ENCODE measurements at regions not wholly inside any gene's neighbourhood (a gene's known extent, or its start where the extent isn't known, plus 50 kb on each side); places are given as distances from the start of the nearest gene placed in this dataset.

- Histone ChIP-seq H3K4me3 (replicated peaks in 1 of 3) (no peak overlapping the region), H3K4me1 (peaks cover 0 to 6% of the 10 kb centered on the region in 2 donors), H3K36me3 (no peaks in the 10 kb centered on the region), H3K27me3 (no peaks in the 10 kb centered on the region), H3K9me3 (no peaks in the 10 kb centered on the region), H3K27ac (peak overlapping the region in 1 of 3 donors; percentile 7)
- TF ChIP-seq, protein P1, sequence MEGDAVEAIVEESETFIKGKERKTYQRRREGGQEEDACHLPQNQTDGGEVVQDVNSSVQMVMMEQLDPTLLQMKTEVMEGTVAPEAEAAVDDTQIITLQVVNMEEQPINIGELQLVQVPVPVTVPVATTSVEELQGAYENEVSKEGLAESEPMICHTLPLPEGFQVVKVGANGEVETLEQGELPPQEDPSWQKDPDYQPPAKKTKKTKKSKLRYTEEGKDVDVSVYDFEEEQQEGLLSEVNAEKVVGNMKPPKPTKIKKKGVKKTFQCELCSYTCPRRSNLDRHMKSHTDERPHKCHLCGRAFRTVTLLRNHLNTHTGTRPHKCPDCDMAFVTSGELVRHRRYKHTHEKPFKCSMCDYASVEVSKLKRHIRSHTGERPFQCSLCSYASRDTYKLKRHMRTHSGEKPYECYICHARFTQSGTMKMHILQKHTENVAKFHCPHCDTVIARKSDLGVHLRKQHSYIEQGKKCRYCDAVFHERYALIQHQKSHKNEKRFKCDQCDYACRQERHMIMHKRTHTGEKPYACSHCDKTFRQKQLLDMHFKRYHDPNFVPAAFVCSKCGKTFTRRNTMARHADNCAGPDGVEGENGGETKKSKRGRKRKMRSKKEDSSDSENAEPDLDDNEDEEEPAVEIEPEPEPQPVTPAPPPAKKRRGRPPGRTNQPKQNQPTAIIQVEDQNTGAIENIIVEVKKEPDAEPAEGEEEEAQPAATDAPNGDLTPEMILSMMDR (IDR thresholded peaks at IDR 0.05), result no peak
- TF ChIP-seq POLR2A (IDR thresholded peaks at IDR 0.05), result peak in 1 of 2 donors; percentile 12
- DNase-seq, result peak; percentile 77 to 83
- WGBS, 2 donors, result 94 to 96% methylated on average over 7 of the region's 7 CpGs
- intact Hi-C loops (cut with DNase I), result no loop called here
Measured at GRCh38 chr12:114904254-114905003, 220.5 kb upstream of the TBX3 start.

DNA sequence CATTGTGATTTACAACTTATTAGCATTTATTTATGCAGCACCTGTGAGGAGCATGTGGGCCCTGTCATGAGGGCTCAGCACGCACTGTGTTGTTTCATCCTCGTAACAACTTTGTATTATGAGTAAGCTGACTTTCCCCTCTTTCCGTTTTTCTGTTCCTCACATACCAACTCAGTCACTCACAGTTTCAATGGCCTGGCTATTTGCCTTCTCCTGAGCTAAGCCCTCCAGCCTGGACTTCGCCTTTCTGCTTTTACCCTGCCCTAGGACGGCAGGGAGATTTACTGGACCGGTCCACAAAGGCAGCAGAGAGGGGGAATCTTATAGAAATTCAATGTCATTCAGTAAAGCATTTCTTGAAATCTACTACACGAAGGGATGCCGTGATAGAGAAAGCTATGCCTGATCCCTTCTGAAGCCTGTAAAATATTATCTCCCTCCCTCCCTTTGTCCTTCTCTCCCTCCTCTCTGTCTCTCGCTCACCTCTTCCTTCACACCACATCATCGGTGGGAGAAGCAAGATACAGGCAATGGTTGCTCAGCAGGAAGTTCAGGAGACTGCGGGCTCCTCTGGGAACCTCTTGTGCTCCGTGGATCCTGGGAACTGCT is 219.2 kb upstream of the TBX3 start:
- no peak for DNase-seq
- no peak overlapping the region for H3K27ac ChIP-seq
- 76 to 77% methylated on average over 12 of the region's 12 CpGs for WGBS, 2 donors
- no peaks in the 10 kb centered on the region for H3K36me3 ChIP-seq
- H3K4me3 ChIP-seq (replicated peaks in 1 of 3), result no peak overlapping the region
- intact Hi-C loops (cut with DNase I), result no loop called here
- H3K9me3 ChIP-seq, result no peaks in the 10 kb centered on the region
- peaks cover 0 to 6% of the 10 kb centered on the region in 2 donors for H3K4me1 ChIP-seq
- no peaks in the 10 kb centered on the region for H3K27me3 ChIP-seq
- TF ChIP-seq POLR2A (IDR thresholded peaks at IDR 0.05), result no peak
- TF ChIP-seq, protein P1 (IDR thresholded peaks at IDR 0.05), result no peak

GRCh38 chr12:114902665-114903064 is 218.7 kb upstream of the TBX3 start:
- DNase-seq, result no peak
- WGBS, 2 donors, result 79 to 83% methylated on average over 5 of the region's 5 CpGs
- Histone ChIP-seq H3K27ac (no peak overlapping the region), H3K4me1 (peaks cover 0 to 6% of the 10 kb centered on the region in 2 donors), H3K36me3 (no peaks in the 10 kb centered on the region), H3K9me3 (no peaks in the 10 kb centered on the region), H3K4me3 (replicated peaks in 1 of 3) (no peak overlapping the region), H3K27me3 (no peaks in the 10 kb centered on the region)
- intact Hi-C loops (cut with DNase I), result no loop called here
- TF ChIP-seq, protein P1 (IDR thresholded peaks at IDR 0.05), result no peak
- TF ChIP-seq POLR2A (IDR thresholded peaks at IDR 0.05), result no peak

- H3K4me3 ChIP-seq (replicated peaks in 1 of 3), result no peak overlapping the region
- no peaks in the 10 kb centered on the region for H3K36me3 ChIP-seq
- H3K4me1 ChIP-seq, result peaks cover 0 to 6% of the 10 kb centered on the region in 2 donors
- intact Hi-C loops (cut with DNase I), result no loop called here
- whole genome bisulfite sequencing, 2 donors, result 79 to 88% methylated on average over 4 of the region's 4 CpGs
- H3K27ac ChIP-seq, result no peak overlapping the region
- H3K27me3 ChIP-seq, result no peaks in the 10 kb centered on the region
- H3K9me3 ChIP-seq, result no peaks in the 10 kb centered on the region
- no peak for DNase-seq
- no peak for TF ChIP-seq POLR2A (IDR thresholded peaks at IDR 0.05)
- TF ChIP-seq, protein P1 (IDR thresholded peaks at IDR 0.05), result no peak
Measured at GRCh38 chr12:114901316-114901715, 217.3 kb upstream of the TBX3 start.

DNA sequence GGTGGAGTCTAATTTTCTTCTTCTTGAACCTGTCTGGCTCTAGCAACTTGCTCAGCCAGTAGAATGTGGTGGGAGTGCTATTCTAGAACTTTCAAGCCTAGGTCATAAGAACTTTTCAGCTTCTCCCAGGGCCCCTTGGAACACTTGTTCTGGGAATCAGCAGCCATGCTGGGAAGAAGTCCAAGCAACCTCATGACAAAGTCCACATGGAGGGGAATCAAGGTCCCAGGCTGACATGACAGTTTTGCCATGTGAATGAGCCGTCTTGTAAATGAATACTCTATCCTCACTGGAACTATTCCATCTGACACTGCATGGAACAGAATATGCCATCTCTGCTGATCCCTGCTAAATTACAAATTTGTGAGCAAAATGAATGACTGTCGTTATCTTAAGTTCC is 214.2 kb upstream of the TBX3 start:
- TF ChIP-seq, protein P1 (IDR thresholded peaks at IDR 0.05), result no peak
- TF ChIP-seq POLR2A (IDR thresholded peaks at IDR 0.05), result no peak
- Histone ChIP-seq H3K36me3 (no peaks in the 10 kb centered on the region), H3K27me3 (no peaks in the 10 kb centered on the region), H3K4me1 (no peaks in the 10 kb centered on the region), H3K4me3 (replicated peaks in 1 of 3) (no peak overlapping the region), H3K27ac (no peak overlapping the region), H3K9me3 (no peaks in the 10 kb centered on the region)
- WGBS, 2 donors, result 83 to 86% methylated on average over 2 of the region's 2 CpGs
- intact Hi-C loops (cut with DNase I), result no loop called here
- DNase-seq, result no peak

Measured in thyroid gland (tissue), 4 donors.